ENCODE measurements at regions not wholly inside any gene's neighbourhood (a gene's known extent, or its start where the extent isn't known, plus 50 kb on each side); places are given as distances from the start of the nearest gene placed in this dataset.

DNA sequence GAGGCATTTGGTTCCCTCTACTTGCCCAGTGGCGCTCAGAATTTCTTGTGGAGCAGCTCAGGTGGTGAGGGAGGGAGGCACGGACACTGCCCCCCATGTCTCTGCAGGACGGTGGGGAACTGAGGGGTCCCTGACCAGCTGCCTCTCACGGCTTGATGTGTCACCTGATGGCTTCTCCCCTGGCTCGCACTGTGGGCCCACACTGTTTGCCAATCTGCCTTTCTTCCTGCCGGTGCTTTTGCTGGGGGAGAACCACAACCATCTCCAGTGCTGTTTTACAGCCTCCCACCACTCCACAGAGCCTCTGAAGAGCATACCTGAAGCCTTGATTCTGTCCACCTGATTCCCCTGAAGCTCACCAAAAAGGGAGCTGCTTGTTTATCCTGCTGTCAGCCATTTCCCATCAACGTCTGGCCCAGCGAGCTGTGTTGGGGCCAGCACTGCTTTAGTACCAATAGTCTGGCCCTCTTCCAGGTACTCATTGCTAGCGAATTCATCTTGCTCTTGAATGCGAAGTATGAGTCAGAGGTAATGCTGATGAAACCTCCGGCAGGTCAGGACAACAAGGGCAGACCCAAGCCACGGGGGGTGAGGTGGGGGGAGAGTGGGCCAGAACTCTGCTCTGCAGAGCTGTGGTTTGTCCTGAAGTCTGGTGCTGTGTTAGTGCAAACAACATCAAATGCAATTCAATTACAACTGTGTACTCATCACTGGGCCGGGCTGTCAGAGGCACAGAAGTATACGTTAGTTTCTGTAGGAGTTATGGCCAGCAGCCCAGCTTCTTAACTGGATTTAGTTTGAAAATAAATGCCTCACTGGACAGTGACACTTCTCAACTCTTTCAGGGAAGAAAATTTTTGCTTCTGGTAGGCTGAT lies 208.3 kb upstream of the JADE1 start (continued):
- TF ChIP-seq ZNF292 (tag by site-specific recombination; IDR thresholded peaks at IDR 0.05; ENCODE audit: borderline replicate concordance, low read depth) (no peak), ZNF416 (tag by site-specific recombination; IDR thresholded peaks at IDR 0.05) (no peak), ZFP37 (tag by site-specific recombination; IDR thresholded peaks at IDR 0.05) (no peak), ZNF677 (tag by site-specific recombination; IDR thresholded peaks at IDR 0.05) (no peak), ZNF549 (tag by site-specific recombination; IDR thresholded peaks at IDR 0.05) (no peak), ZBTB21 (tag by site-specific recombination; IDR thresholded peaks at IDR 0.05) (peak; percentile 52; the same call in 1 of the 2 replicates), ZBTB1 (tag by site-specific recombination; IDR thresholded peaks at IDR 0.05) (no peak), SP2 (tag by site-specific recombination; IDR thresholded peaks at IDR 0.05) (no peak), ZNF521 (tag by site-specific recombination; IDR thresholded peaks at IDR 0.05) (no peak), ZNF311 (tag by site-specific recombination; IDR thresholded peaks at IDR 0.05; ENCODE audit: borderline replicate concordance) (no peak), ZNF555 (tag by site-specific recombination; conservative IDR thresholded peaks at IDR 0.05) (no peak), ZNF670 (tag by site-specific recombination; IDR thresholded peaks at IDR 0.05; ENCODE audit: low read depth) (no peak), OSR2 (tag by site-specific recombination; IDR thresholded peaks at IDR 0.05) (no peak), ZNF211 (tag by site-specific recombination; IDR thresholded peaks at IDR 0.05; ENCODE audit: low read depth) (no peak), KLF9 (tag by site-specific recombination; IDR thresholded peaks at IDR 0.05; ENCODE audit: low read depth) (no peak), ZNF792 (tag by site-specific recombination; IDR thresholded peaks at IDR 0.05) (peak; percentile 82; the same call in 1 of the 2 replicates), WT1 (tag by site-specific recombination; IDR thresholded peaks at IDR 0.05) (no peak), ZNF626 (tag by site-specific recombination; IDR thresholded peaks at IDR 0.05) (no peak), RBAK (tag by site-specific recombination; IDR thresholded peaks at IDR 0.05) (no peak), YY2 (tag by site-specific recombination; IDR thresholded peaks at IDR 0.05) (no peak), MYNN (tag by site-specific recombination; IDR thresholded peaks at IDR 0.05; ENCODE audit: borderline replicate concordance) (no peak), HOXA7 (CRISPR knock-in tag; IDR thresholded peaks at IDR 0.05; ENCODE audit: borderline replicate concordance) (no peak)
- TF ChIP-seq, protein P1, sequence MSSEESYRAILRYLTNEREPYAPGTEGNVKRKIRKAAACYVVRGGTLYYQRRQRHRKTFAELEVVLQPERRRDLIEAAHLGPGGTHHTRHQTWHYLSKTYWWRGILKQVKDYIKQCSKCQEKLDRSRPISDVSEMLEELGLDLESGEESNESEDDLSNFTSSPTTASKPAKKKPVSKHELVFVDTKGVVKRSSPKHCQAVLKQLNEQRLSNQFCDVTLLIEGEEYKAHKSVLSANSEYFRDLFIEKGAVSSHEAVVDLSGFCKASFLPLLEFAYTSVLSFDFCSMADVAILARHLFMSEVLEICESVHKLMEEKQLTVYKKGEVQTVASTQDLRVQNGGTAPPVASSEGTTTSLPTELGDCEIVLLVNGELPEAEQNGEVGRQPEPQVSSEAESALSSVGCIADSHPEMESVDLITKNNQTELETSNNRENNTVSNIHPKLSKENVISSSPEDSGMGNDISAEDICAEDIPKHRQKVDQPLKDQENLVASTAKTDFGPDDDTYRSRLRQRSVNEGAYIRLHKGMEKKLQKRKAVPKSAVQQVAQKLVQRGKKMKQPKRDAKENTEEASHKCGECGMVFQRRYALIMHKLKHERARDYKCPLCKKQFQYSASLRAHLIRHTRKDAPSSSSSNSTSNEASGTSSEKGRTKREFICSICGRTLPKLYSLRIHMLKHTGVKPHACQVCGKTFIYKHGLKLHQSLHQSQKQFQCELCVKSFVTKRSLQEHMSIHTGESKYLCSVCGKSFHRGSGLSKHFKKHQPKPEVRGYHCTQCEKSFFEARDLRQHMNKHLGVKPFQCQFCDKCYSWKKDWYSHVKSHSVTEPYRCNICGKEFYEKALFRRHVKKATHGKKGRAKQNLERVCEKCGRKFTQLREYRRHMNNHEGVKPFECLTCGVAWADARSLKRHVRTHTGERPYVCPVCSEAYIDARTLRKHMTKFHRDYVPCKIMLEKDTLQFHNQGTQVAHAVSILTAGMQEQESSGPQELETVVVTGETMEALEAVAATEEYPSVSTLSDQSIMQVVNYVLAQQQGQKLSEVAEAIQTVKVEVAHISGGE (tag by site-specific recombination; conservative IDR thresholded peaks at IDR 0.05; ENCODE audit: low read depth): no peak
- TF ChIP-seq, protein P2, sequence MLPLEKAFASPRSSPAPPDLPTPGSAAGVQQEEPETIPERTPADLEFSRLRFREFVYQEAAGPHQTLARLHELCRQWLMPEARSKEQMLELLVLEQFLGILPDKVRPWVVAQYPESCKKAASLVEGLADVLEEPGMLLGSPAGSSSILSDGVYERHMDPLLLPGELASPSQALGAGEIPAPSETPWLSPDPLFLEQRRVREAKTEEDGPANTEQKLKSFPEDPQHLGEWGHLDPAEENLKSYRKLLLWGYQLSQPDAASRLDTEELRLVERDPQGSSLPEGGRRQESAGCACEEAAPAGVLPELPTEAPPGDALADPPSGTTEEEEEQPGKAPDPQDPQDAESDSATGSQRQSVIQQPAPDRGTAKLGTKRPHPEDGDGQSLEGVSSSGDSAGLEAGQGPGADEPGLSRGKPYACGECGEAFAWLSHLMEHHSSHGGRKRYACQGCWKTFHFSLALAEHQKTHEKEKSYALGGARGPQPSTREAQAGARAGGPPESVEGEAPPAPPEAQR (tag by site-specific recombination; IDR thresholded peaks at IDR 0.05): no peak
- TF ChIP-seq, protein P3, sequence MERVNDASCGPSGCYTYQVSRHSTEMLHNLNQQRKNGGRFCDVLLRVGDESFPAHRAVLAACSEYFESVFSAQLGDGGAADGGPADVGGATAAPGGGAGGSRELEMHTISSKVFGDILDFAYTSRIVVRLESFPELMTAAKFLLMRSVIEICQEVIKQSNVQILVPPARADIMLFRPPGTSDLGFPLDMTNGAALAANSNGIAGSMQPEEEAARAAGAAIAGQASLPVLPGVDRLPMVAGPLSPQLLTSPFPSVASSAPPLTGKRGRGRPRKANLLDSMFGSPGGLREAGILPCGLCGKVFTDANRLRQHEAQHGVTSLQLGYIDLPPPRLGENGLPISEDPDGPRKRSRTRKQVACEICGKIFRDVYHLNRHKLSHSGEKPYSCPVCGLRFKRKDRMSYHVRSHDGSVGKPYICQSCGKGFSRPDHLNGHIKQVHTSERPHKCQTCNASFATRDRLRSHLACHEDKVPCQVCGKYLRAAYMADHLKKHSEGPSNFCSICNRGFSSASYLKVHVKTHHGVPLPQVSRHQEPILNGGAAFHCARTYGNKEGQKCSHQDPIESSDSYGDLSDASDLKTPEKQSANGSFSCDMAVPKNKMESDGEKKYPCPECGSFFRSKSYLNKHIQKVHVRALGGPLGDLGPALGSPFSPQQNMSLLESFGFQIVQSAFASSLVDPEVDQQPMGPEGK (tag by site-specific recombination; IDR thresholded peaks at IDR 0.05): peak; percentile 89
- TF ChIP-seq, protein P4, sequence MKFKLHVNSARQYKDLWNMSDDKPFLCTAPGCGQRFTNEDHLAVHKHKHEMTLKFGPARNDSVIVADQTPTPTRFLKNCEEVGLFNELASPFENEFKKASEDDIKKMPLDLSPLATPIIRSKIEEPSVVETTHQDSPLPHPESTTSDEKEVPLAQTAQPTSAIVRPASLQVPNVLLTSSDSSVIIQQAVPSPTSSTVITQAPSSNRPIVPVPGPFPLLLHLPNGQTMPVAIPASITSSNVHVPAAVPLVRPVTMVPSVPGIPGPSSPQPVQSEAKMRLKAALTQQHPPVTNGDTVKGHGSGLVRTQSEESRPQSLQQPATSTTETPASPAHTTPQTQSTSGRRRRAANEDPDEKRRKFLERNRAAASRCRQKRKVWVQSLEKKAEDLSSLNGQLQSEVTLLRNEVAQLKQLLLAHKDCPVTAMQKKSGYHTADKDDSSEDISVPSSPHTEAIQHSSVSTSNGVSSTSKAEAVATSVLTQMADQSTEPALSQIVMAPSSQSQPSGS (tag by site-specific recombination; IDR thresholded peaks at IDR 0.05; ENCODE audit: low read depth): no peak
- TF ChIP-seq, protein P5, sequence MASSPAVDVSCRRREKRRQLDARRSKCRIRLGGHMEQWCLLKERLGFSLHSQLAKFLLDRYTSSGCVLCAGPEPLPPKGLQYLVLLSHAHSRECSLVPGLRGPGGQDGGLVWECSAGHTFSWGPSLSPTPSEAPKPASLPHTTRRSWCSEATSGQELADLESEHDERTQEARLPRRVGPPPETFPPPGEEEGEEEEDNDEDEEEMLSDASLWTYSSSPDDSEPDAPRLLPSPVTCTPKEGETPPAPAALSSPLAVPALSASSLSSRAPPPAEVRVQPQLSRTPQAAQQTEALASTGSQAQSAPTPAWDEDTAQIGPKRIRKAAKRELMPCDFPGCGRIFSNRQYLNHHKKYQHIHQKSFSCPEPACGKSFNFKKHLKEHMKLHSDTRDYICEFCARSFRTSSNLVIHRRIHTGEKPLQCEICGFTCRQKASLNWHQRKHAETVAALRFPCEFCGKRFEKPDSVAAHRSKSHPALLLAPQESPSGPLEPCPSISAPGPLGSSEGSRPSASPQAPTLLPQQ (tag by site-specific recombination; IDR thresholded peaks at IDR 0.05): peak; percentile 94
- TF ChIP-seq, protein P6, sequence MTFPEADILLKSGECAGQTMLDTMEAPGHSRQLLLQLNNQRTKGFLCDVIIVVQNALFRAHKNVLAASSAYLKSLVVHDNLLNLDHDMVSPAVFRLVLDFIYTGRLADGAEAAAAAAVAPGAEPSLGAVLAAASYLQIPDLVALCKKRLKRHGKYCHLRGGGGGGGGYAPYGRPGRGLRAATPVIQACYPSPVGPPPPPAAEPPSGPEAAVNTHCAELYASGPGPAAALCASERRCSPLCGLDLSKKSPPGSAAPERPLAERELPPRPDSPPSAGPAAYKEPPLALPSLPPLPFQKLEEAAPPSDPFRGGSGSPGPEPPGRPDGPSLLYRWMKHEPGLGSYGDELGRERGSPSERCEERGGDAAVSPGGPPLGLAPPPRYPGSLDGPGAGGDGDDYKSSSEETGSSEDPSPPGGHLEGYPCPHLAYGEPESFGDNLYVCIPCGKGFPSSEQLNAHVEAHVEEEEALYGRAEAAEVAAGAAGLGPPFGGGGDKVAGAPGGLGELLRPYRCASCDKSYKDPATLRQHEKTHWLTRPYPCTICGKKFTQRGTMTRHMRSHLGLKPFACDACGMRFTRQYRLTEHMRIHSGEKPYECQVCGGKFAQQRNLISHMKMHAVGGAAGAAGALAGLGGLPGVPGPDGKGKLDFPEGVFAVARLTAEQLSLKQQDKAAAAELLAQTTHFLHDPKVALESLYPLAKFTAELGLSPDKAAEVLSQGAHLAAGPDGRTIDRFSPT (tag by site-specific recombination; IDR thresholded peaks at IDR 0.05): no peak

Measured in HEK293 (cell line).